Activated T-cell treated with anti-CD3 and anti-CD28 coated beads, Interleukin-2, amount 50 U/mL, for 24 hours (primary cell): ENCODE measurements at regions not wholly inside any gene's neighbourhood (a gene's known extent, or its start where the extent isn't known, plus 50 kb on each side); places are given as distances from the start of the nearest gene placed in this dataset.
"Not testable (repeated sequence)": the region's sequence is repeated elsewhere in the genome, so short reads cannot be mapped to it uniquely, and the experiment has no call there.

Experiments used
- DNase-seq: peaks from one replicate; pipeline ENCODE4 v3.0.0-alpha.2; 2020
- H3K27ac Mint-ChIP-seq: 2 replicates; pipeline ENCODE4 v1.8.0; 2020; ENCODE audit warnings: mild to moderate bottlenecking, mixed read lengths
- H3K27me3 Mint-ChIP-seq: 2 replicates; pipeline ENCODE4 v1.8.0; 2020; ENCODE audit warnings: mixed read lengths
- H3K36me3 Mint-ChIP-seq: 2 replicates; pipeline ENCODE4 v1.8.0; 2020; ENCODE audit warnings: low read depth, mixed read lengths
- H3K4me1 Mint-ChIP-seq: 2 replicates; pipeline ENCODE4 v1.8.0; 2020; ENCODE audit warnings: low read depth, mixed read lengths
- H3K4me3 Mint-ChIP-seq: 2 replicates; pipeline ENCODE4 v1.8.0; 2020; ENCODE audit warnings: mild to moderate bottlenecking, moderate library complexity, mixed read lengths
- H3K9me3 Mint-ChIP-seq: 2 replicates; pipeline ENCODE4 v1.8.0; 2020; ENCODE audit warnings: mixed read lengths

GRCh38 chr19:5250127-5250659 is 90.4 kb downstream of the PTPRS start:
- no peak overlapping the region for H3K4me3 Mint-ChIP-seq
- H3K9me3 Mint-ChIP-seq, result peaks cover 15% of the 10 kb centered on the region
- H3K36me3 Mint-ChIP-seq, result peaks cover 4% of the 10 kb centered on the region
- peaks cover 9% of the 10 kb centered on the region for H3K4me1 Mint-ChIP-seq
- DNase-seq, result no peak
- H3K27ac Mint-ChIP-seq, result no peak overlapping the region
- peaks cover 25% of the 10 kb centered on the region for H3K27me3 Mint-ChIP-seq

- Mint-ChIP-seq H3K9me3 (peaks cover 9% of the 10 kb centered on the region), H3K36me3 (peaks cover 4% of the 10 kb centered on the region), H3K27me3 (peaks cover 25% of the 10 kb centered on the region)
Observed at GRCh38 chr19:5249526-5249925, 91.1 kb downstream of the PTPRS start.

DNA sequence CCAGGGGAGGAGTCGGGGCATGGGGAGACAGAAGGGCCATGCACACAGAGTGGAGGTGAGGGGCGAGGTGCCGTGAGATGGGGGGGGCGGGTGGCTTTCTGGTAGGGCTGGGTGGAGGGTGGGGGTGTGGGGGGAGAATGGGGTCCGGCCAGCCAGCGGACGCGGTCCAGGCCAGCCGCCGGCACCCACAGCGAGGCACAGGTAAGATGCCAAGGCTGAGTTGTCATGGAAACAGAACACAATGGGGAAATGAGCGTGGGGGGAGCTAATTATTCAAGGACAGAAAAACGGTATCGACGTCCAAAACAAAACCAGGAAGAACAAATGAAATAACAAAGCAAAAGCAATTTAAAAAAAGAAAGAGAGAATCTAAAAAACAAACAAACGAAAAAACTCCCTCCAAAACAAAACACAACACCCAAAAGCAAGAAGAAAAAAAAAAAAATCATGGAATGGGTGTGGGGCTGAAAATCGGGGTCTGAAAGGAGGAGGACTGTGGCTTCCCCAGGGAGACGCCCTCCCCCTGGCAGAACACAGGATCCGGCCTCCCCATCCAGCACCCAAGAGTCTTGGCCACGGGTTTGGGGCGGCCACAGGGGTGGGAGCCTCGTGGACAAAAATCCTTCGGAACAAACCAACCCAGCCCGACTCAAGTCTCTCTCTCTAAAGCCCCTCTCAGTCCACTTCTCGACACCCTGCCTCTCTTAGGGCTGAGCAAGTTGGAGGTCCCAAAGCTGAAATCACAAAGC is 92.5 kb downstream of the PTPRS start:
- peaks cover 9% of the 10 kb centered on the region for H3K4me1 Mint-ChIP-seq
- H3K36me3 Mint-ChIP-seq, result no peaks in the 10 kb centered on the region
- DNase-seq, result no peak
- H3K27me3 Mint-ChIP-seq, result peaks cover 25% of the 10 kb centered on the region
- no peak overlapping the region for H3K27ac Mint-ChIP-seq
- no peaks in the 10 kb centered on the region for H3K9me3 Mint-ChIP-seq
- no peak overlapping the region for H3K4me3 Mint-ChIP-seq

More at GRCh38 chr19:5249526-5249925, 91.1 kb downstream of the PTPRS start:
- no peak overlapping the region for H3K27ac Mint-ChIP-seq
- no peak for DNase-seq
- no peak overlapping the region for H3K4me3 Mint-ChIP-seq
- H3K4me1 Mint-ChIP-seq, result peaks cover 9% of the 10 kb centered on the region

GRCh38 chr19:5246554-5247155 is 94.0 kb downstream of the PTPRS start:
- peaks cover 9% of the 10 kb centered on the region for H3K4me1 Mint-ChIP-seq
- DNase-seq, result peak; percentile 50
- peak overlapping the region; percentile 4 for H3K27ac Mint-ChIP-seq
- no peaks in the 10 kb centered on the region for H3K36me3 Mint-ChIP-seq
- H3K9me3 Mint-ChIP-seq, result no peaks in the 10 kb centered on the region
- peaks cover 25% of the 10 kb centered on the region for H3K27me3 Mint-ChIP-seq
- H3K4me3 Mint-ChIP-seq, result no peak overlapping the region

- Mint-ChIP-seq H3K27ac (peak overlapping the region; percentile 4), H3K27me3 (peaks cover 25% of the 10 kb centered on the region), H3K9me3 (no peaks in the 10 kb centered on the region), H3K4me1 (peaks cover 9% of the 10 kb centered on the region), H3K4me3 (no peak overlapping the region), H3K36me3 (no peaks in the 10 kb centered on the region)
- no peak for DNase-seq
Observed at GRCh38 chr19:5245631-5246553, 94.7 kb downstream of the PTPRS start.

- DNase-seq, result no peak
- Mint-ChIP-seq H3K4me3 (no peak overlapping the region), H3K27ac (no peak overlapping the region), H3K4me1 (peaks cover 9% of the 10 kb centered on the region), H3K36me3 (no peaks in the 10 kb centered on the region), H3K27me3 (peaks cover 16% of the 10 kb centered on the region), H3K9me3 (no peaks in the 10 kb centered on the region)
Observed at GRCh38 chr19:5244351-5244750, 96.3 kb downstream of the PTPRS start.

- H3K9me3 Mint-ChIP-seq, result no peaks in the 10 kb centered on the region
- H3K36me3 Mint-ChIP-seq, result no peaks in the 10 kb centered on the region
- no peak overlapping the region for H3K4me3 Mint-ChIP-seq
- H3K27ac Mint-ChIP-seq, result no peak overlapping the region
- H3K4me1 Mint-ChIP-seq, result peaks cover 9% of the 10 kb centered on the region
- peaks cover 14% of the 10 kb centered on the region for H3K27me3 Mint-ChIP-seq
- DNase-seq, result no peak
Observed at GRCh38 chr19:5243878-5244277, 96.7 kb downstream of the PTPRS start.

GRCh38 chr19:5241896-5242295 is 98.7 kb downstream of the PTPRS start:
- DNase-seq, H3K36me3 Mint-ChIP-seq, H3K9me3 Mint-ChIP-seq, H3K27me3 Mint-ChIP-seq, H3K27ac Mint-ChIP-seq, H3K4me3 Mint-ChIP-seq, H3K4me1 Mint-ChIP-seq: not testable (repeated sequence)

- Mint-ChIP-seq H3K36me3 (no peaks in the 10 kb centered on the region), H3K4me1 (no peaks in the 10 kb centered on the region), H3K27ac (no peak overlapping the region), H3K4me3 (no peak overlapping the region), H3K27me3 (no peaks in the 10 kb centered on the region), H3K9me3 (no peaks in the 10 kb centered on the region)
- no peak for DNase-seq
Observed at GRCh38 chr19:5240011-5240410, 100.6 kb downstream of the PTPRS start.

DNA sequence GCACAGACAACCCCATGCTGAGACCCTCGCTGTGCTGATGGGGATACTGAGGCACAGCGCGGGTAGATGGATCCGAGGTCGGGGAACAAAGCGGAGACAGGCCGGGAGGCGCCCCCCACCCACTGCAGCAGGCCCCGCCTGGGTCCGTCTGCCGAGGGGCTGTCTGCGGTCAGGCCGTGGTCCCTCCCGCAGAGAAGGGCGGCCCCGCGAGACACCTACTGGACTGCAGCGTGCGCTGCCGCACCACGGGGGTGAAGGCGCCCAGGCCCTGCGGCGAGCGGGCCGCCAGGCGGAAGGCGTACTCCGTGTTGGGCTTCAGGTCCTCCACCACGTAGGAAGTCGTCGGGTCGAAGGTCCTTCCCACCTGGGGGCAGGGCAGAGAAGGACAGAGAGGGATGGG is 101.9 kb downstream of the PTPRS start:
- H3K27ac Mint-ChIP-seq, result no peak overlapping the region
- no peaks in the 10 kb centered on the region for H3K27me3 Mint-ChIP-seq
- DNase-seq, result no peak
- H3K36me3 Mint-ChIP-seq, result no peaks in the 10 kb centered on the region
- no peaks in the 10 kb centered on the region for H3K9me3 Mint-ChIP-seq
- no peak overlapping the region for H3K4me3 Mint-ChIP-seq
- H3K4me1 Mint-ChIP-seq, result no peaks in the 10 kb centered on the region

- no peak for DNase-seq
- Mint-ChIP-seq H3K36me3 (no peaks in the 10 kb centered on the region), H3K27me3 (no peaks in the 10 kb centered on the region), H3K9me3 (no peaks in the 10 kb centered on the region), H3K4me3 (no peak overlapping the region), H3K27ac (no peak overlapping the region), H3K4me1 (no peaks in the 10 kb centered on the region)
Observed at GRCh38 chr19:5237939-5238480, 102.6 kb downstream of the PTPRS start.

DNA sequence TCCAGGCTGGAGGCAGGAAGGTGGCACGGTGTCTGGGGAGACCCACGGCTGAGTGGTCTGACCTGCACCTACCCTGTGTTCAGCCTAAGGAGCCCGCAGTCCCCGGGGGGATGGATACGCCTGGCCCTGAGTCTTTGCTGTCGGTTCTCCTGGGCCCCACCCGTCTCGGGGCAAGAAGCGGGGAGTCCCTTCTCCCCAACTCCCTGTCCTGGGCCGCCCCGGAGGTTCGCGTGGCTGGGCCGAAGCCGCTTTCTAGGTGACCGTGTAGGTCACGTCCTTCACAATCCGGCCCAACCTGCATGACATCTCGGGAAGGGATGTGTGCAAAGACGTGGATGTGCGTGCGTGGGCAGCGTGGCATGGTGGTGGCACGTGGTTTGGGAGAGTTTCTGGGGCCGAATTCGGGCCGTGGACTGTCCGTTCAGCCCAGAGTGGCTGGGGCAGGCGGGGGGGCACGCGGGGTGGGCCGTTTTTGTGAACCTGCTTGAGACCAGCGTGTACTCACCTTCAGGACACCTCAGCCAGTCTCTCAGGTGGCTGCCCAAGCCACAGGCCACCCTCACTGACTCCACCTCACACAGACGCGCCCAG is 103.3 kb downstream of the PTPRS start:
- DNase-seq, result no peak
- Mint-ChIP-seq H3K4me1 (no peaks in the 10 kb centered on the region), H3K27me3 (no peaks in the 10 kb centered on the region), H3K9me3 (no peaks in the 10 kb centered on the region), H3K36me3 (no peaks in the 10 kb centered on the region), H3K4me3 (no peak overlapping the region), H3K27ac (no peak overlapping the region)

GRCh38 chr19:5235458-5236219 is 105.0 kb downstream of the PTPRS start:
- Mint-ChIP-seq H3K27ac (no peak overlapping the region), H3K27me3 (no peaks in the 10 kb centered on the region), H3K4me3 (no peak overlapping the region), H3K4me1 (no peaks in the 10 kb centered on the region), H3K36me3 (no peaks in the 10 kb centered on the region), H3K9me3 (no peaks in the 10 kb centered on the region)
- no peak for DNase-seq
